NCI-H146 treated with DMSO at 0.1 percent for 48 hours (cell line): ENCODE measurements at regions not wholly inside any gene's neighbourhood (a gene's known extent, or its start where the extent isn't known, plus 50 kb on each side); places are given as distances from the start of the nearest gene placed in this dataset.
"Not testable (repeated sequence)": the region's sequence is repeated elsewhere in the genome, so short reads cannot be mapped to it uniquely, and the experiment has no call there.

Experiments used
- DNase-seq: peaks from one replicate; lab custom pipeline; 2025; ENCODE audit not compliant: unreplicated experiment; lab: John Stamatoyannopoulos, UW

DNA sequence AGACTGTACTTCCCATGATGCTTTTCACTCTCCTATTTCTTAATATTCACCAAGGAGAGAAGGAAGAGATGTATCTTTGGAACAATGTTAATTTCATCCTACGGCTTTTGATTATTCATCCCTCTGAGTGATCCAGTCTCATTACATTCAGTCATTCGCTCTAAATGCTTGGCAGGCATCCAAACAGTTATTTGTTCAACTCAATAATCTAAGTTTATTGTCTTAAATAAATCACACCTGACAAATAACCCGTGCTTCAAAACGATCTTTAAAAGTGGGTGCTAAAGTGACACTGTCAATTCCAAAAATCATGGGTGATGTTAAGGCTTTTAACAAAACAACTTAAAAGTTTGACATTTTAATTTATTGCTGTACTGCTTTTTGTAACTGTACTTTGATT, 233.1 kb downstream of the RASEF start:
- DNase-seq, result no peak

DNA sequence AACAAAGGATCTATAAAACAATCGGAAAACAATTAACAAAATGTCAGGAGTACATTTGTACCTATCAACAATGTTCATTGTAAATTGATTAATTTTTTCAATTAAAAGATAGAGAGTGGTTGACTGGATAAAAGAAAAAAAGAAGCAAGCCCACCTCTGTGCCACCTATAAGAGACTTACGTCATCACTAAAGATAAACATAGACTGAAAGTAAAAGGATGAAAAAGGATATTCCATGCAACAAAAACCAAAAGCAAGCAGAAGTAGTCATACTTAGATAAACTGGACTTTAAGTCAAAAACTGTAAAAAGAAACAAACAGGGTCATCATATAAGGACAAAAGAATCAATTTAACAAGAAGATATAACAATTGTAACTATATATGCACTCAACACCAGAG, 197.4 kb downstream of the RASEF start:
- no peak for DNase-seq

DNA sequence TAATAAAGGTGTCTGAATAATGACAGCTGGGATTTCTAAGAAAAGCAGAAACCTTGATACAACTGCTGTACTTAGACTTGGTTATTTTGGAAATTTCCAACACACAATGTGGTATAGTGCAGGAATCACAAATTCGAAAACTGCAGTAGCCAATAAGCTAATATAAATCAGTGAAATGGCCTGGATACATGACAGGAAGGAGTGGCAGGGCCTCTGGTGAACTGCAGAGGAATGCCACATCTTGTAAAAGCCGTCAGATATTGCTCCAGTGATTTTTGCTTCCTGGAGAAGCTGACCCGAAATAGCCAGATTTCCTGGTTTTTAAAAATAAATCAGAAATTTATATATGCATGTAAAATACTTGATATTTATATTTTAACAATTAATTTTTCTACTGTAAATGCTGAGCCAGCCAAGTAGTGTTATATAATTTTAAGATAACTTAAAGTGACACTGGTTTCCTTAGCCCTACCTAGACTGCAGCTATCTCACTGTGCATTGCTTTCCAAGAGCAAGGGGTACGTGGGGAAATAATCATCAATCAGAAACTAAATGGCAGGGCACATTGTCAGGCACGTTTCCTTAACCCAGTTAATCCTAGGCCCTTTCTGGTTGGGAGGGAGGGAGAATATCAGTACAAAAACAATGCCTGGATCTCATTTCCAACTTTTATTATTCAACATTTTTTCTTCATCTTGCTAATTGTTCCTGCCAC, 182.4 kb downstream of the RASEF start:
- no peak for DNase-seq

DNA sequence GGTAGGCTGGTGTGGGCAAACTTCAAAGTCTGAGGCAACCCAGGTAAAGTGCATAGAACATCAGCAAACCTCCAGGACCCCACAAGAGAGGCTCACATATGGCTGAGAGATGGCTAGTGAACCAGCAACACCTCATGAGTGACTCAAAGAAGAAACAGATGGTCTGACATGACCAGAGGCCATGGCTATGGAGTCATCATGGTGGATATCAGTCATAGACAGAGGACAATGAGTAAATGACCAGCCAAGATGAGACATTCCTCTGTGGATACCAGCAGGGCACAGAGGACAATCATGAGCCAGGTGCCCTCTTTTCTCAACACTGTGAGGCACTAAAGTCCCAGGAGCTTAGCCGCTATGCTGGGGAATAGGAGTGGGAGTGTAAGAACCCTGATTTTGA, 180.8 kb downstream of the RASEF start:
- no peak for DNase-seq

DNA sequence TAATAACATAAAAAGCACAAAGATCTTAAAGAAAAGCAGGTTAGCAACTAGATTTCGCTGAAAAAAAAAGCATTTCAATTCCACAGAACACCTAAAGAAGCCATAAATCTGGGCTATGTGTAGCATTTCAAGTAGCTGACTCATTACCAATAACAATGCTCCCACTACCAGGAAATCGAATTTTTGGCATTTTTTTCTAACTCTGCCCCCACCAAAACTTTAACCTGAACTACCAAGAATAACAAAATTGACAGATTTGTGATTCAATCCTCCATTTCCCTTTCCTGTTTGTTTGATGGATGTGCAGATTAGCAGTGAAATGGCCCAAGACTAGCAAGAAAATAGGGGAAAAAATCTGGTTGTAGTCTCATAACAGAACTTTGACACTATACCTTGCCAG, 180.2 kb downstream of the RASEF start:
- no peak for DNase-seq

DNA sequence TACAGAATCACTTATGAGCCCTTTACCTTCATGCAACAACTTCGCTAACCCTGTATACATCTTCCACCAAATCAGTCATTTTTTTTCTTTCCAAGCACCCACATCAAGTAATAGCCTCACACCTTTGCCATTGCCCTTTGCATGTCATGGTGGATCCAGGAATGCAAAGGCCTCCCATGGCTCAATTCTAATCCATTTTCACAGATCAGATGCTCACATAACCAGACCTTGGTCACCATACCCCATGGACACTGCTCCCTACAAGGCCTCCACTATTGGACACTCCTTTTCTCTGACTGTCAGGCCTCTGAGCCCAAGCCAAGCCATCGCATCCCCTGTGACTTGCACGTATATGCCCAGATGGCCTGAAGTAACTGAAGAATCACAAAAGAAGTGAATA, 179.5 kb downstream of the RASEF start:
- no peak for DNase-seq

DNA sequence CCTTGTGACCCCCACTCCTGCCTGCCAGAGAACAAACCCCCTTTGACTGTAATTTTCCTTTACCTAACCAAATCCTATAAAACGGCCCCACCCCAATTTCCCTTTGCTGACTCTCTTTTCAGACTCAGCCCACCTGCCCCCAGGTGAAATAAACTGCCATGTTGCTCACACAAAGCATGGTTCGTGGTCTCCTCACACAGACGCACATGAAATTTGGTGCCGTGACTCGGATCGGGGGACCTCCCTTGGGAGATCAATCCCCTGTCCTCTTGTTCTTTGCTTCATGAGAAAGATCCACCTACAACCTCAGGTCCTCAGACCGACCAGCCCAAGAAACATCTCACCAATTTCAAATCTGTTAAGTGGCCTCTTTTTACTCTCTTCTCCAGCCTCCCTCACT, 179.0 kb downstream of the RASEF start:
- DNase-seq, result not testable (repeated sequence)

DNA sequence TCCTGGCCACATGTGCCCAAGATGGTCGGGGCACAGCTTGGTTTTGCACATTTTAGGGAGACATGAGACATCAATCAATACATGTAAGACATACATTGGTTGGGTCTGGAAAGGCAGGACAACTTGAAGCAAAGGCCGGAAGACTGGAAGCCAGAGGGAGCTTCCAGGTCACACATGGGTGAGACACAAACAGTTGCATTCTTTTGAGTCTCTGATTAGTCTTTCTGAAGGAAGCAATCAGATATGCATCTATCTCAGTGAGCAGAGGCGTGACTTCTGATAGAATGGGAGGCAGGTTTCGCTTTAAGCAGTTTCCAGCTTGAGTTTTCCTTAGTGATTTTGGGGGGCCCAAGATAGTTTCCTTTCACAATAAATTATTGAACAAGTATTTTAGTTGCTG, 172.5 kb downstream of the RASEF start:
- no peak for DNase-seq

DNA sequence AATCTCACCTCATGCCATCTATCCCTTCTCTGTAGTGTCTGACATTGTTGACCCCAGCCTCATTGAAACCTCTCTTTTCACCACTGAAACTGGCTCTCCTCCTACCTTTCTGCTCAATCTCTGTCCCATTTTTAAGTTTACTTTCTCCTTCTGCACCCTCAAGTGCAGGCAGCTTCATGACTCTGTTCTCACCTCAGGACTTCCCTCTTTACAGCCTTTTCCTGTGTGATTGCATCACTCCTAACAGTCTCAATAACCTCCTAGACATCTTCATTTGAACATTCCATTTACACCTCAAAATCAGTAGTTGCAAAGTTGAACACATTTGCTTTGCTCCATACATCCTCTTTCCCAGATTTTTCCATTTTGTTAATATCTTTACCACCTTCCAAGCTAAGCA, 172.1 kb downstream of the RASEF start:
- DNase-seq, result no peak

DNA sequence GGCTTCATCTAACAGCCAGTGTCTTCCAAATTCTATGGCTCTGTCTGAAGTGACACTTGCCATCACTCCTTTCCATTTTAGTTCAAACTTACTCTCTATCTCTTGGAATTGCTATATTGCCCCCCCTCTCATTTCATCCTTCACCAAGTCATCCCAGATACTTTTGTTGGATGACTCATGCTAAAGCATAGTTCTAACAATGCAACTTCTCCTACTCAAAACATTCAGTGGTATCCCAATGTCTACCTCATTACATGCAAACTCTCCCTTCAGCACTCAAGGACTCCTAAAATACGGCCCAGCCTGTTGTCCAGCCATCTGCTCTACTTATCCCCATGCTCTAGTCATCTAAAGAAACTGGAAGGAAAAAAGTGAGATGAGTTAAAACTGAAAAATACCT, 171.6 kb downstream of the RASEF start:
- DNase-seq, result no peak

DNA sequence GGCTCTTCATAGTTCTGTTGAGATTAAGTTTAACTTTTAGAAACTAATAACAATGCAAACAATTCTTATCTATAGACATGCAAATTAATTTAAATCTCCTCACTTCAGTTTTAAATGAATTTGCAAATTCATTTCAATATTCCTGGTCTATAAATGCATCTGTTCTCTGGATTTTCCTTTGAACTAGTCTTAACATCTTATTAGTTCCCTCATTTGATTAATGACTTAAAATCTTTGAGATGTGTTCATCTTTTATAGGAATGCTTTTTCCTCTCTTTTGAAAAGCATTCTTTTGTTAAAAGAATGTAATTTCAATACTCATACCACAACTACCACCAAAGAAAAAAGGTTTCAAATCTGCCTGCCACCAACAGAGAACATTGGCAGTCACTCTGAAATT, 169.4 kb downstream of the RASEF start:
- DNase-seq, result no peak

DNA sequence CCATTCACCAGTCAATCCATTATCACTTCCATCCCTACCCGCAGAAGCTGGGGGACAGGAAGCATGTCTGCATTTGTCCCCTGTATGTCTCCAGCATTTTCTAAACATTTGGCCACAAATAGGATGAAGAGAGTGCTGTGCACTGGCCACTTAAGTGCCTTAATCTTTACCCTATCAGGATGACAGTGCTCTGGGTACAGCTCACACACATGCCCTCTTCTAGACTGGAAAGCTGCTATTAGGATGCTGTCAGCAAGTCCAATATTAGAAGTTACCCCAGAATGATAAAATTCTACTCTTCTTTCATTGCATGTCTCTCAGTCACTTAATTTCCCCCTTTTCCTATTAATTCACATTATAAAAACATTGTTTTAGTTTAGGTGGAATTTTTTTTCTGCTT, 168.4 kb downstream of the RASEF start:
- DNase-seq, result no peak

DNA sequence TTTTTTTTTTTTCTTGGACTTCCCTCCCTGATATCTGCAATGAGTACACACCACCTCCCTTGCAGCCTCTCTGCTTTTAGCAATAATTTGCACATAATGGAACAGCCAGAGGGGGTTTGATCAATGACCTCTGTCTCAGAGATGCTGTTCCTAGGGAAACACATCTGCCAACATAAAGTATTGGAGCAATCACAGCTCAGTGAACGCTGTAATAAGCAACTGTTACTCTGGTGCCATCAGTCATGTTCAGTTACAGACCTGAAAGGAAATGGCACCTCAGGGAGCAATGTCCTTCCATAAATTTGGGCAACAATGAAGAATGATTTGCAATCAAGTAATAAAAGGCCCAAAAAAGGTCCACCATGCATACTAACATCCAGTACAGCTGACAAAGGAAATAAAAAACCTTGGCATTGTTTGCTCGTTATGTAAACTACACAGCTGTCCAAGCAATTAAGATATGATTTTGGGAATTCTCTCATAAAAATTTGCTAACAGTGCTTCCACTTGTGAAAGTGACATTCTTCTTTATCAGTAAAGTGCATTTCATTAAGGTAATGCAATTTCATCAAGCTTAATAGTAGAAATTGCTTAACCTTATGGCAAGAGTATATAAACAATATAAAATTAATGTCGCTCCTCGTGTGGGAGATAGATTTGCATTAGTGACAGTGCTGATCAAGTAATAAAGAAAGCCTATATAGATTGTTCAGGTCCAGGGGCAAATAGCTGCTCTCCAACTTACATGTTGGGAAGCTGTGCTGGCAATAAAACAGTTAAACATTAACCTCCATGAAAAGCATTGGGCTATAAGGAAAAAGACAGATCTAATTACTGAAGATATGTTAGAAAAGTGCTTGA, 167.8 kb downstream of the RASEF start:
- DNase-seq, result no peak

DNA sequence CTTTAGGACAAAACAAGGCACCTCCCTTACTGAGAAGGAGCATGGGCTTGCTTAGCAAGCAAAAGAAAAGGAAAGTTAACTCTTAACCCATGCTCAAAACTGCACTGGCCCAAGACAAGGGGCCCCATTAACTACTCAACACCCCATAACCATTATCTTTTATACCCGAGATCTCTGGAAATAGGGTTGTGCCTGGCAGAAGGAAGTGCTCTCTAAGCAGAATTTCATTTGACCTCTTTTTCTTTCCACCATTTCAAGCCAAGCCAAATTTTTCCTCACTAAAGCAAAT, 167.2 kb downstream of the RASEF start:
- no peak for DNase-seq

DNA sequence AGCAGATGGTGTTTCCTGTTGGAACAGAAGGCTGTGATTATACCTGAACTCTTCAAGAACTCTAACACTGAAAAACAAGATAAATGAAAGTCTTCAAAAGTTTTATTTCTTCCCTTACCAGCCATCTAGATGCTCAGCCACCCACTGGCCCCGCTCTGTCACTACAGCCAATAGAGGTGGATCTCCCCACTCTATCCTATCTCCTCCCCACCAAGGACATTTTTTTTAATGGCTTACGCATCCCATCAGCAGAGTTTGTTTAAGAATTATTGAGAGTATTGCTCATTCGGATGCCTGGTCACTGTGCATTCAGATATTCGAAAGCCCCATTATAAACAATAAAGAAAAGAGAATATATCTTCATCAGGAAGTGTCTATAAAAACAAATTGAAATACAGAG, 159.4 kb downstream of the RASEF start:
- no peak for DNase-seq

DNA sequence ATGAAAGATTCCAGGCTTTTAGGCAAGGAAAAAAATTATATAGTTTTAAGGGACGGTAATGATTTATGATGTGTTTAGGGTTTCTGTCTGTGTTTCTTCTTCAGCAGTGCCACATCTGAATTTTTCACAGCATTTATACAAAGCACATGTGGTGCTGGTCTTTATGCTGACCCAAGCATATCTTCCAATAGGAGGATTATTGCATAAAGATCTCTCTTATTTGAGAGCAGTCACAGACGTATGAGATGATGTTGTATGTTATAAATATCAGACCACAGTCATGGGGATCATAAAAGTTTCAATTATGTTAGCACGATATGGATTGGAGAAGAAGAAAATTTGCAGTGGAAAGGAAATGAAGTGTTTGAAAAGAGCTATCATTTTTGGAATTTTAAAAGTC, 150.9 kb downstream of the RASEF start:
- no peak for DNase-seq

DNA sequence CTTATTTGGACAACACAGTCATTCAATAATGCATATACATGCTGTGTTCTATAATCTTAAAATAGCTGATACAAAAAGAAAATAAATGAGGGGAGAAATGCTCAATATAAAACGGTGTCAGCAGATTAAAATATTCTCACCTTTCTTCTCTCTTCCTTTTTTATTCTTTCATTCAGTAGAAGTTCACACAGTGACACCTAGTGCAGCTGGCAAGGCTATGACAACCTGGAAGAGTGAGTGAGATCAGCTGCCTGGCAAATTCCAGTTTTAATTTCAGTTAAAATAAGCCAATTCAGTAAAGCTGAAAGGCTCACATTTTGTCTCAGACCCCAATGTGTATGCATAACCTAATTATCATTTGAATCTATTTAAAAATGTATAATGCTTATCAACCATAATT, 150.3 kb downstream of the RASEF start:
- DNase-seq, result no peak

DNA sequence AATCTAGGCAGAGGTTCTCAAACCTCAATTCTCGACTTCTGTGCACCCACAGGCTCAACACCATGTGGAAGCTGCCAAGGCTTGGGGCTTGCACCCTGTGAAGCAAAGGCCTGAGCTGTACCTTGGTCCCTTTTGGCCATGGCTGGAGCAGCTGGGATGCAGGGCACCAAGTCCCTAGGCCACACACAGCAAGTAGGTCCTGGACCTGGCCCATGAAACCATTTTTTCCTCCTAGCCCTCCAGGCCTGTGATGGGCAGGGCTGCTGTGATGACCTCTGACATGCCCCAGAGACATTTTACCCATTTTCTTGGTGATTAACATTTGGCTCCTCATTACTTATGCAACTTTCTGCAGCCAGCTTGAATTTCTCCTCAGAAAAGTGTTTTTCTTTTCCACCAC, 146.7 kb downstream of the RASEF start:
- DNase-seq, result not testable (repeated sequence)

DNA sequence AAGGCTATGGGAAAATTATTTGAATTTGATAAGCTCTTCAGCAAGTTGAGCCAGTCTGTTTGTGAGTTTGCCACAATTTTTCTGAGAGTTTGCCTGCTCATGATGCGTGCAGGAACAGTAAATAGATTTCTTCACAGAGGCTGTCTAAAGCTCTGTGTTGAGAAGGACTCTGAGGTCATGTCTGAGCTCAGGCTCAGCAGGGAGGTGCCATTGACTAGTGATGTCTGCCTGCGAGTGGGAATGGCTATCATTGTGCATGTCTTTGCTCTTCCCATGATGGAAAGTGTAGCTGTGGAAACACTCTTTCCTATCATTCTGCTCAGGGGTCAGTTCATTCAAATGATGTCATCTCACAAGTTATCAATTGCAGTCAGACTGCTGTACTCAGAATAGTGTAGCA, 142.8 kb downstream of the RASEF start:
- DNase-seq, result no peak

DNA sequence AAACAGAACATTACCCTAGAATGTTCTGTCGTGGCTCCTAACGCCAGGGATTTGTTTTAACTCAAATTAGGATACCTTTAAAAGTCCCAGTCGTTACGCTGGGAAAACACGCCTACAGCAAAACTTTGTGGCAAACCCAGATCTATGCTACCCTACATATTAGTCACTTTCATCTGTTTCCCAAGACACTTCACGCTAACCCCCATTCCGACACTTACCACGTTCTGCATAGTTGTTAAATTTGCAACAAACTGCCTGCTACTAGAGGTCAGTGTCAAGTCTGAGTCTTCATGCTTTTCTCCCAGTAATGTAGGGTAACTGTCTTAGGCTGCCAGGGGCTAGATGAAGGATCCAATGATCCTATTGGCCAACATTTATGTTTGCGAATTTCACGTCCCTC, 140.3 kb downstream of the RASEF start:
- DNase-seq, result no peak

DNA sequence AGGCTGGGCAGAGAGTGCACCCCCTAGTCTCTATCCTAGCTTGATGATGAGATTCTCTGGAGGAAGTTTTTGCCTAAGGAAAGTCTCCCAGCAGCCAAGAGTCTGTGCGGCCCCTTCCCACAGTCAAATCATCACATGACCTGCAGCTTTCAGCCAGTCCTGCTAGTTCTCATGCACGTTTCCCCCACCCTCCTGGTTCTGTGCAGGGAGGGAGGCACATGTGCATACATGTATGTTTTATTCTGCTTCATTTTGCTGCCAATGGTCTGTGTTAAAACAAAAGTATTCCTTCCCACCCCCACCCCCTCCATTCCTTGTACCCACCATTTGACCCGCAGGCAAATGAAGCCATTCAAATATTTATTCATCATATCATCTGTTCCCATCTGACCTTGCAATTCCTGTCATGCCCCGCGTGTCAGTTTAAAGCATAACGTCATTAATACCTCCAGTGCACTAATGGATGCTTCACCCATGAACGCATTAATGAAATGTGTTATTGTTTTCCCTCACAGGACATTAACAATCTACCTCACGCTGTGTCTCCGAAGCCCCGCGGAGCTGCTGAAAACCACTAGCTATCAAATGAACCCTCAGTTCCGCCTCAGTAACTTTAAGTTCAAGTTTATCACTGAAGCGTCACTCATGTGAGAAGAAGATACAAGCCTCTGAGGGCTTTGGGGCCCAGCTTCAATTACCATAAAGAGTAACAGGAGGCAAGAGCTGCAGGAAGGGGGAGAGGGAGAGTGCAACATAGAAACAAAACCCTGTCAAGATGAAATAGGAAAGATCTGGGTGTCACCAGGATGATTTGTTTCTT, 139.6 kb downstream of the RASEF start:
- DNase-seq, result peak; percentile 84
